ENCODE measurements at regions not wholly inside any gene's neighbourhood (a gene's known extent, or its start where the extent isn't known, plus 50 kb on each side); places are given as distances from the start of the nearest gene placed in this dataset.

- no peak overlapping the region for H2AFZ ChIP-seq (ENCODE audit: low read length)
- H3K27me3 ChIP-seq (ENCODE audit: low read length): no peaks in the 10 kb centered on the region
- no peak overlapping the region for H3K27ac ChIP-seq (ENCODE audit: low read length)
- no peaks in the 10 kb centered on the region for H3K9me2 ChIP-seq (replicated peaks; ENCODE audit: low read length)
- no peaks in the 10 kb centered on the region for H4K20me1 ChIP-seq (ENCODE audit: low read length)
- intact Hi-C loops (cut with micrococcal nuclease): no loop called here
- no peaks in the 10 kb centered on the region for H3K79me2 ChIP-seq (ENCODE audit: low read length)
- H3K4me1 ChIP-seq (ENCODE audit: insufficient read depth, low read length): no peaks in the 10 kb centered on the region
- ChIA-PET CTCF (no interaction called here), POLR2A (ENCODE audit: unreplicated experiment) (no interaction called here)
- no peaks in the 10 kb centered on the region for H3F3A ChIP-seq (ENCODE audit: low read length, unreplicated experiment)
- H3K4me3 ChIP-seq (ENCODE audit: low read length): no peak overlapping the region
- no peak for TF ChIP-seq CTCF (conservative IDR thresholded peaks at IDR 0.05; ENCODE audit: low read depth, low read length)
- no peak for TF ChIP-seq EZH2 (IDR thresholded peaks at IDR 0.05; ENCODE audit: low read length, unreplicated experiment)
- no peak for TF ChIP-seq EZH2phosphoT487 (IDR thresholded peaks at IDR 0.05; ENCODE audit: borderline replicate concordance, low read length)
- H3K9ac ChIP-seq (ENCODE audit: low read length): no peak overlapping the region
- no peaks in the 10 kb centered on the region for H3K9me3 ChIP-seq (ENCODE audit: low read length)
- ATAC-seq (no peak), DNase-seq (no peak)
- BruUV-seq (replicated peaks): no TSS peak
- H3K4me2 ChIP-seq (ENCODE audit: low read length): no peak overlapping the region
- no peaks in the 10 kb centered on the region for H3K36me3 ChIP-seq (ENCODE audit: low read depth, low read length)
Measured at GRCh38 chr16:79870016-79870886, 269.7 kb upstream of the MAF start.

DNA sequence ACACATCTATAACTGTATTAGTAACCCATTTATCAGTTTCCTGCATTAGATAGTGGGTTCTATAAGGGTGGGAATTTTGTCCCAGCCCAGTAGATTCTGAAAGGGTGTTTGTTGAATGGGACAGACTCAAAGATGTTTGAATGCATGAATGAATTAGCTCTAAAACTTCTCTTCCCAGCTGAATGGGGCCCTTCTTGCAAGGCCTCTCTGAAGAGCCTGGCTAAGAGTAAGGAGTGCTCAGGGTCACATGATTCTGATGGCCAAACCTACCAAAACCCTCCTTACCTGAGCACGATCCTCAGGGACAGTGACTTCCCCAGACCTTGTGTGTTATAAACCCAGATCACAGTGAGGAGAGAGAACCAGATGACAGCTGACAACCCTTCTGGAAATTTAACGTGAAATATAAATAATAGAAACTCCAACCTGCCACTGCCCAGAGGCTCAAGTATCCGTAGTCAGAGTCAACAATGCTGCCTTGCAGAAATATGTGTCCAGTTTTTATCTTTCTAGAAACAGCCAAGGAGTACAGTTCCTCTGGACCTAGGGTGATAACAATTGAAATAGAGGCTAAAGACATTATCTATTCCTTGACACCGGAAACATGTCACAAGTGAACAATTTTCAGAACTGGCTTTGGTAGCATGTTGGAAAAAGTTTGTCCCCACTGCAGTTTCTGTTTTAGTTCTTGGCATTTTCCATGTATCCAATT, 268.9 kb upstream of the MAF start:
- no peak overlapping the region for H3K4me2 ChIP-seq (ENCODE audit: low read length)
- ATAC-seq (no peak), DNase-seq (no peak)
- no peak overlapping the region for H3K4me3 ChIP-seq (ENCODE audit: low read length)
- H3K4me1 ChIP-seq (ENCODE audit: insufficient read depth, low read length): no peaks in the 10 kb centered on the region
- H3K27me3 ChIP-seq (ENCODE audit: low read length): no peaks in the 10 kb centered on the region
- no peaks in the 10 kb centered on the region for H3K9me3 ChIP-seq (ENCODE audit: low read length)
- no peaks in the 10 kb centered on the region for H3F3A ChIP-seq (ENCODE audit: low read length, unreplicated experiment)
- POLR2A ChIA-PET (ENCODE audit: unreplicated experiment): no interaction called here
- no peaks in the 10 kb centered on the region for H3K36me3 ChIP-seq (ENCODE audit: low read depth, low read length)
- H3K9ac ChIP-seq (ENCODE audit: low read length): no peak overlapping the region
- intact Hi-C loops (cut with micrococcal nuclease): no loop called here
- CTCF ChIA-PET: no interaction called here
- H3K9me2 ChIP-seq (replicated peaks; ENCODE audit: low read length): no peaks in the 10 kb centered on the region
- no TSS peak for BruUV-seq (replicated peaks)
- no peak overlapping the region for H2AFZ ChIP-seq (ENCODE audit: low read length)
- no peak overlapping the region for H3K27ac ChIP-seq (ENCODE audit: low read length)
- H3K79me2 ChIP-seq (ENCODE audit: low read length): no peaks in the 10 kb centered on the region
- TF ChIP-seq EZH2phosphoT487 (IDR thresholded peaks at IDR 0.05; ENCODE audit: borderline replicate concordance, low read length) (no peak), CTCF (conservative IDR thresholded peaks at IDR 0.05; ENCODE audit: low read depth, low read length) (no peak), EZH2 (IDR thresholded peaks at IDR 0.05; ENCODE audit: low read length, unreplicated experiment) (no peak)
- H4K20me1 ChIP-seq (ENCODE audit: low read length): no peaks in the 10 kb centered on the region

- Histone ChIP-seq H3K4me3 (ENCODE audit: low read length) (no peak overlapping the region), H3K4me2 (ENCODE audit: low read length) (no peak overlapping the region), H3K36me3 (ENCODE audit: low read depth, low read length) (no peaks in the 10 kb centered on the region), H3K4me1 (ENCODE audit: insufficient read depth, low read length) (no peaks in the 10 kb centered on the region), H3F3A (ENCODE audit: low read length, unreplicated experiment) (no peaks in the 10 kb centered on the region), H3K9ac (ENCODE audit: low read length) (no peak overlapping the region), H3K9me2 (replicated peaks; ENCODE audit: low read length) (no peaks in the 10 kb centered on the region), H3K9me3 (ENCODE audit: low read length) (no peaks in the 10 kb centered on the region), H3K27ac (ENCODE audit: low read length) (no peak overlapping the region), H3K27me3 (ENCODE audit: low read length) (no peaks in the 10 kb centered on the region), H2AFZ (ENCODE audit: low read length) (no peak overlapping the region), H3K79me2 (ENCODE audit: low read length) (no peaks in the 10 kb centered on the region), H4K20me1 (ENCODE audit: low read length) (no peaks in the 10 kb centered on the region)
- ATAC-seq: no peak
- DNase-seq: no peak
- POLR2A ChIA-PET (ENCODE audit: unreplicated experiment): no interaction called here
- TF ChIP-seq EZH2 (IDR thresholded peaks at IDR 0.05; ENCODE audit: low read length, unreplicated experiment) (no peak), EZH2phosphoT487 (IDR thresholded peaks at IDR 0.05; ENCODE audit: borderline replicate concordance, low read length) (no peak), CTCF (conservative IDR thresholded peaks at IDR 0.05; ENCODE audit: low read depth, low read length) (no peak)
- intact Hi-C loops (cut with micrococcal nuclease): no loop called here
- BruUV-seq (replicated peaks): no TSS peak
- CTCF ChIA-PET: no interaction called here
Measured at GRCh38 chr16:79868841-79869240, 268.3 kb upstream of the MAF start.

Measured in PC-3 (cell line).